NCI-H460 (cell line): ENCODE measurements at regions not wholly inside any gene's neighbourhood (a gene's known extent, or its start where the extent isn't known, plus 50 kb on each side); places are given as distances from the start of the nearest gene placed in this dataset.
A peak's percentile ranks its signal among the peaks of the same experiment; 100 is the strongest.

ENCODE experiments used
- DNase-seq: peaks from one replicate; pipeline ENCODE4 v3.0.0-alpha.2; 2016; ENCODE audit warnings: low read depth; ENCODE audit errors: extremely low read depth

DNA sequence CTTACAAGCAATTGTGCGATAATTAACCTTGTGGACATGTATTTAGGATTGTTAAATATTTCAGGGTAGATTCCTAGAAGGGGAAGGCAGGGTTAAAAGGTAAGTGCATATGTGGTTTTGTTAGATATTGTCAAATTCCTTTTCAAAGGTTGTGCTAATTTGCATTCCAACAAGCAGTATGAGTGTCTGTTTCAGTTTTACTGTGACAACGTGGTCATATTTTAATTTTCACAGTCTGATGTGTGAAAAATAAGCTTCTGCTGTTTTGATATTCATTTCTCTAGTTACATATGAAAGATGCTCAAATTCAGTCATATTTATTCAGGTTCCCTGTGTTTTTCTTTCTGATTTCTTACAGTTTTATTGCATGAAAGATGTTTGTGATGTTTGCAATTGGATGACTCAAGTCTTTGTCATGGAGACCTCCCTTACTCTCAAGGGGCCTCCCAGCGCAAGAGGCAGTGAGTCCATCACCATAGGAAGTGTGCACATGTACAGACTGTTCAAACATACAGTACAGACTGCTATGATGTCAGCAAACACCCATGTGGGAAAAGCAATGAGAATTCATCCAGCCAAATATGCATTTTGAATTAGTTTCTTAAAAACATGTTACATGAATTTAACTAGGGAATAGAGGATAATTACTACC is 310.8 kb downstream of the GALR1 start:
- peak; percentile 34 for DNase-seq

DNA sequence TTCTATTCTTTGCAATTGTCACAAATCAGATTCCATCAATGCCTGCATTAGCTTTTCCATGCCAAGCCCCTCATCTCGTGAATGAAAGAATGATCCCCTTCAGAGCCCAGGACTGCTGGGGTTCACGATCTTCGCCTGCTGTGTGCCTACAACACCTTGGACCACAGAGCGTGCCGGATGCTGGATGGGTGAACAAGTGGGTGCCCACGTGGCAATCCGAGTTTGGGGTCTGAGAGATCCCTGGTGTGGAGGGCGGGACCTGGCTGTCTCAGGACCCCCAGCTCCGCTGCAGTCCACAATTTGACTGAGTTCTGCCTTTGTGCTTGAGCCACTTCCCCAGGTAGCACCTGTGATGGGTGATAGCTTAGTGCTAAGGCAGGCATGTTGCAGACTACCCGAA is 317.0 kb downstream of the GALR1 start:
- DNase-seq = no peak

DNA sequence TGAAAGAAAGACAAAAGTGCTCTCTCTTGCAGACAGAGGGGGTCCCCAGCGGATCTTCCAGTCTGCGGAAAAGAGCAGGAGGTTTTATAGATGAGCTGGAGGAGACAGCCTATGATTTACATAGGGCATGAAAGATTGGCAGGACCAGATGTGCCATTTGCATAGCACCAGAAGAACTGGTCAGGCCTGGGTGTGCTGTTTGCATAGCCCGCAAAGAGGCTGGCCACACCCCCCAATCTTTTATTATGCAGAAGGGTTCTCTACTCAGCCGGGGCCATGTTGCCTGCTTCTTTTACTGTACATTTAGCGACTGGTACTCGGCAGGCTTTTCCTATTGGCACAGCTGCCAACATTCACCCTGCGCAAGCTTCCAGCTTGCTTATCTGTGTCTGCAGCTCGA is 317.6 kb downstream of the GALR1 start:
- no peak for DNase-seq

- no peak for DNase-seq
These were observed 322.1 kb downstream of the GALR1 start for GRCh38 chr18:77571743-77572142.

DNA sequence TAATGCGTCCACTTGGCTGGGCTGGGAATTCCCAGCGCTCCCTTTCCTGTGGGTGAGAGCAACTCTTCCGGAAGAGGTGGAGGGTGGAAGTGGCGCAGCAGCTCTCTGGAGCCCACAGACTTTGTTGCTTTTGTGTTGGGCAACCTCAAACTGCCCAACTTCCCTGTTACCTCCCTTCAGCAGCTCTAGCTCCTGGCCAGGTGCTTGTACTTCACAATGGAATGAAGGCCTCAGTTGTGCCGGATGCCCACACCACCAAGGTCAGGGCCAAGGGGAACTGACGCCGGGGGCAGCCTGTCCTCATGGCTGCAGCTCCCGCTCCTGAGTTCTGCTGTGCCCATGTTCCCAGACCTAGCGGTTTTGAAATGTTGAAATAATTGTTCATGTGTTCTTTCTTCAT is 322.9 kb downstream of the GALR1 start:
- DNase-seq = no peak

- no peak for DNase-seq
These were observed 323.9 kb downstream of the GALR1 start for GRCh38 chr18:77573571-77573970.

GRCh38 chr18:77590943-77591515 is 341.4 kb downstream of the GALR1 start:
- DNase-seq = no peak

- DNase-seq = no peak
These were observed 348.1 kb downstream of the GALR1 start for GRCh38 chr18:77597726-77598125.

GRCh38 chr18:77600674-77601073 is 351.0 kb downstream of the GALR1 start:
- DNase-seq = no peak

GRCh38 chr18:77601567-77601966 is 351.9 kb downstream of the GALR1 start:
- no peak for DNase-seq

DNA sequence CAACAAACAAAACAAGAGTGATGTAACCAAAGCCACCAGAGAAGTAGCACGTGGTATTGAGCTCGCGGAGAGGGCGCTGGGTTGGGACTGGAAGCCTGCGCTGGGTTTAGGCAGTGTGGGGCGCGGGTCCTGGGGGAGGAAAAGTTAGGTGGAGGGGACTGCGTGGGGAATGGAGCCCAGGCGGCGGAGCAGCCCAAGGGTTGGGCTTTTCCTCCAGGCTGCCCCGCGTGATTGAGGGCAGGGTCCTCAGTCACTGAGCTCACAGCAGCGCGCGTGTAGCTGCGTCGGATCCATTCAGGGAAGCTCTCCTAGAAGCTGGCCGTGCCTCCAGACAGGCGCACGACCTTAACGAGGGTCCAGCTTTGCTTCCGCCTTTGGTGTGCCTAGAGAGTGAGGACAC is 357.4 kb downstream of the GALR1 start:
- DNase-seq = no peak

GRCh38 chr18:77608807-77609206 is 359.2 kb downstream of the GALR1 start:
- DNase-seq = no peak

GRCh38 chr18:77617694-77618093 is 368.0 kb downstream of the GALR1 start:
- DNase-seq = no peak

- no peak for DNase-seq
These were observed 369.9 kb downstream of the GALR1 start for GRCh38 chr18:77619525-77619924.

DNA sequence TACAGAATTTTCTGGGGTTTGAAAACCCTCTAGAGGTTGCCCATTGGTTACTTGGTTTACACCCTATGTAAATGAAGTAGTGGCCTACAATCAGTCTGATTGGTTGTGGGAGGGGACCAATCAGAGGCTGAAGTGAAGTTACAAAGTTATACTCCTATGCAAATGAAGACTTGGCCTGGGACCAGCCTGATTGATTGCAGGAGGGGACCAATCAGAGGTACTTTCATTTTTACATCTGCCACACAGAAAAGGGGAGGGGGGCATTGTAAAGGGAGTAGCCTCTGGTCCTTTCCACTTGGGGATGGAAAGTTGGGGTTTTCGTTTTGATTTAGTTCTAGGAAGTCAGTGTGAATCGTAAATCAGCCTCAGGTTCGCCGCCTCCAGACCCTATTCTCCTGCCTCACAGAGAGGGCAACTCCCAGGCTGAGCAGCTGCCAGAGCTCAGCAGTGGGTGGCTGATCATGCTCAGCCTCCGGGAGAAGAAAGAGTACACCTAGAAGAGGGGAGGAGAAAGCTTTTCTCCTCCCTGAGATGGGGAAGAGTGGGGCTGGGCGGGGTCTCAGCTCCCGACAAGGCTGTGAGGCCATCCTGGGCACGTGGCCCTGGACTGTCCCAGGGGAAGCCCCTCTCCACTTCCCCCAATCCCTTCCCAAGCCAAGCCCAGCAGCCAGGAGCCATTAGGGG is 372.5 kb downstream of the GALR1 start:
- no peak for DNase-seq

GRCh38 chr18:77632758-77633157 is 383.1 kb downstream of the GALR1 start:
- no peak for DNase-seq

DNA sequence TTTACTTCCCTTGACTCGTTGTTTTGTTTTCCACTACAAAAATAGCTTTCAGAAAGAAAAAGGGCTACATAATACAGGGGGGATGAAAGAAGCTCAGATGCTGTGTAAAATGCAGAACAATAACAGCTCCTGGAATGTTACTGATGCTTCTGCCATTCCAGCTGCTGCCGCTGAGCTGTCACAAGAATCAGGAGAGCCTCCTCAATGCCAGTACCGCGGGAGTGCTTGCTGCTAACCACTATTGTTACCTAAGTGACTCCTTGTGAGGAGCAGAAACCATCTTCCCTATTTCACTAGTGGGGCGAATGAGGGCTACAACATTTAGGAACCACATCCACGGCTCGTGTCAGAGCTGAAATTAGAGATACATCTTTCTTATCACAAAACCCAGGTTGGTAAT is 384.8 kb downstream of the GALR1 start:
- DNase-seq = no peak

GRCh38 chr18:77635451-77635850 is 385.8 kb downstream of the GALR1 start:
- no peak for DNase-seq

DNA sequence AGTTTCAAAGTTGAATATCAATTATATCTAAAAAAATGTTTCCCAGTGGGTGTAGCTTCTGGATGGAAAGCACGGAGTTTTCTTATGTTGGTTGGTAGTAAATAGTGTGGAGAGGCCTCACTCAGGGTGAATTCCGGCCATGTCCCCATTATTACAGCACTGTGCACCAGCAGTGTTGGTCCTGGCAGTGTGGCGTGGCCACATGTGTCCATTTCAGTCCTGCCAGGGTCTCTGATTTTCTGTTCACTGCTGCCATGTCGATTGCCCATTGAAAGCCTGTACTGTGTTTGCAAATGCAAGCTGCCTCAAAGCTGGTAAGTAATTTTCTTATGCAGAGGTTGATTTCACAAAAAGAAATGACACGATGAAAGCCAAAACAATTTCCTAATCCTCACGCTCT is 386.2 kb downstream of the GALR1 start:
- DNase-seq = no peak

- no peak for DNase-seq
These were observed 395.7 kb downstream of the GALR1 start for GRCh38 chr18:77645170-77645872.

- no peak for DNase-seq
These were observed 397.8 kb downstream of the GALR1 start for GRCh38 chr18:77647472-77647871.

GRCh38 chr18:77648411-77648810 is 398.8 kb downstream of the GALR1 start:
- no peak for DNase-seq
